DND-41 (cell line): ENCODE measurements at regions not wholly inside any gene's neighbourhood (a gene's known extent, or its start where the extent isn't known, plus 50 kb on each side); places are given as distances from the start of the nearest gene placed in this dataset.

ENCODE experiments used
- ATAC-seq: fragments of 200-7000 bp; cut with Tn5 transposase; 3 replicates; pipeline ENCODE4 v1.9.1; 2021; ENCODE audit warnings: low read depth; ENCODE audit not compliant: insufficient read depth
- DNase-seq: peaks from one replicate; pipeline ENCODE4 v3.0.0-alpha.2; 2020
- H2AFZ ChIP-seq: 2 replicates; pipeline ENCODE4 v1.6.0; 2012; ENCODE audit warnings: low read depth, low read length
- H3K27ac ChIP-seq: 2 replicates; pipeline ENCODE4 v1.5.1; 2012; ENCODE audit warnings: low read length, inconsistent platforms
- H3K27me3 ChIP-seq: fragments of 200-600 bp; sonication (generic); 2 replicates; pipeline ENCODE4 v1.6.0; 2012; ENCODE audit warnings: low read length, mild to moderate bottlenecking, inconsistent platforms; ENCODE audit not compliant: insufficient read depth, poor library complexity
- H3K36me3 ChIP-seq: 2 replicates; pipeline ENCODE4 v1.5.1; 2012; ENCODE audit warnings: low read length, inconsistent platforms; ENCODE audit not compliant: insufficient read depth
- H3K4me1 ChIP-seq: 2 replicates; pipeline ENCODE4 v1.5.1; 2012; ENCODE audit warnings: mild to moderate bottlenecking, low read length; ENCODE audit not compliant: insufficient read depth
- H3K4me2 ChIP-seq: 2 replicates; pipeline ENCODE4 v1.6.0; 2012; ENCODE audit warnings: mild to moderate bottlenecking, moderate library complexity, low read length, inconsistent platforms; ENCODE audit not compliant: insufficient read depth
- H3K4me3 ChIP-seq, 2 experiments: fragments of 200-600 bp in 1 of 2; shearing (Covaris generic) in 1 of 2; 2 replicates each; pipeline ENCODE4 v1.5.1; 2012 to 2016; ENCODE audit warnings: inconsistent platforms in 2 of 2, low read length in 2 of 2, mild to moderate bottlenecking in 2 of 2, low read depth in 1 of 2, moderate library complexity in 1 of 2
- H3K79me2 ChIP-seq: 2 replicates; pipeline ENCODE4 v1.6.0; 2012; ENCODE audit warnings: low read length, inconsistent platforms; ENCODE audit not compliant: insufficient read depth
- H3K9ac ChIP-seq: 2 replicates; pipeline ENCODE4 v1.6.0; 2012; ENCODE audit warnings: low read depth, mild to moderate bottlenecking, inconsistent platforms, low read length, moderate library complexity
- H3K9me3 ChIP-seq: 2 replicates; pipeline ENCODE4 v1.5.1; 2012; ENCODE audit warnings: low read length, moderate library complexity, mild to moderate bottlenecking, inconsistent platforms; ENCODE audit not compliant: insufficient read depth, severe bottlenecking
- H4K20me1 ChIP-seq: 2 replicates; pipeline ENCODE4 v1.6.0; 2012; ENCODE audit warnings: low read length; ENCODE audit not compliant: insufficient read depth
- EZH2 ChIP-seq: IDR thresholded peaks from 3 replicates; pipeline ENCODE4 v1.6.1; 2012; ENCODE audit warnings: borderline replicate concordance, low read depth, mild to moderate bottlenecking, moderate library complexity, low read length, inconsistent platforms; ENCODE audit not compliant: severe bottlenecking
- TF ChIP-seq, protein P1 (sequence below): IDR thresholded peaks from 2 replicates; pipeline ENCODE4 v1.5.1; 2012; ENCODE audit warnings: borderline replicate concordance, low read length, moderate library complexity, mild to moderate bottlenecking; ENCODE audit not compliant: poor library complexity, severe bottlenecking; ENCODE audit errors: extremely low read depth

DNA sequence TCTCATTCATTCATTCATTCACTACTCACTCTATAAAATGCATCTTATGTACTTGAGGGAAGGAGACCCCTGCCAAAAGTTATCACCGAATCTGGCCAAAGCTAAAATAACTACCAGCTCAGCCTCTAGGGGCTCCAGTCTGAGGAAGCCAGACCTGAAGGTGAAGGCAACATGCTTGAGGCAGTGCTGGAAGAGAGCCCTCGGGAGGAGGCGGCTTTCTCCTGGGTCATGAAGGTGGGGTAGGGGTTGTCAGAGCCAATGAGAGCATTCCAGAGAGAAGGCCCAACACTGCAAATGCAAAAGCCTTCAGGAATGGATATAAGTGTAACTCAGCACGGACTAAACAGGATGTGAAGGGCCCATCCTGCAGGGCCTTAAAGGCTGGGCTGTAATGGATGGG, 62.4 kb downstream of the GSC start:
- ATAC-seq: no peak
- Histone ChIP-seq H3K4me2 (no peak overlapping the region), H3K27me3 (no peaks in the 10 kb centered on the region), H4K20me1 (no peaks in the 10 kb centered on the region), H3K9ac (no peak overlapping the region), H2AFZ (no peak overlapping the region), H3K36me3 (no peaks in the 10 kb centered on the region), H3K4me1 (no peaks in the 10 kb centered on the region), H3K79me2 (no peaks in the 10 kb centered on the region), H3K4me3 (no peak overlapping the region), H3K27ac (no peak overlapping the region), H3K9me3 (no peaks in the 10 kb centered on the region)
- TF ChIP-seq EZH2: no peak
- TF ChIP-seq, protein P1, sequence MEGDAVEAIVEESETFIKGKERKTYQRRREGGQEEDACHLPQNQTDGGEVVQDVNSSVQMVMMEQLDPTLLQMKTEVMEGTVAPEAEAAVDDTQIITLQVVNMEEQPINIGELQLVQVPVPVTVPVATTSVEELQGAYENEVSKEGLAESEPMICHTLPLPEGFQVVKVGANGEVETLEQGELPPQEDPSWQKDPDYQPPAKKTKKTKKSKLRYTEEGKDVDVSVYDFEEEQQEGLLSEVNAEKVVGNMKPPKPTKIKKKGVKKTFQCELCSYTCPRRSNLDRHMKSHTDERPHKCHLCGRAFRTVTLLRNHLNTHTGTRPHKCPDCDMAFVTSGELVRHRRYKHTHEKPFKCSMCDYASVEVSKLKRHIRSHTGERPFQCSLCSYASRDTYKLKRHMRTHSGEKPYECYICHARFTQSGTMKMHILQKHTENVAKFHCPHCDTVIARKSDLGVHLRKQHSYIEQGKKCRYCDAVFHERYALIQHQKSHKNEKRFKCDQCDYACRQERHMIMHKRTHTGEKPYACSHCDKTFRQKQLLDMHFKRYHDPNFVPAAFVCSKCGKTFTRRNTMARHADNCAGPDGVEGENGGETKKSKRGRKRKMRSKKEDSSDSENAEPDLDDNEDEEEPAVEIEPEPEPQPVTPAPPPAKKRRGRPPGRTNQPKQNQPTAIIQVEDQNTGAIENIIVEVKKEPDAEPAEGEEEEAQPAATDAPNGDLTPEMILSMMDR: no peak
- no peak for DNase-seq

DNA sequence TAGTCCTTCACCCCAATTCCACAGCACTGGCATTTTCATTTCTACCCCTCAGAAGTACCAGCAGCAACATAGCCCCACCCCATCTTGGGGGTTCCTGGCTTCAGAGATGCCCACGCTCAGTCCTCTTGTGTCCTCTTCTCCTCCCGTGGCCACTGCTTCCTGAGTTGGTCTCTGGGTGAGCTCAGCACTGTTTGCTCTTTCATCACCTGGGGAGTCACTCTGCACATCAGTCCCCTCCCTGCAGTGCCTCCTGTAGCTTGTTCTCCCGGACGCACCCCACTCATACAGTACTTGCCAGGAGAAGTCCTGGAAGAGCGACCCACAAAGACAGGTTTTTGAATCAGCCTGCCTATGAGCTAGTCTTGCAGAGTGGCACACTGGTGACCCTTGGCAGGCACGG, 63.8 kb downstream of the GSC start:
- H3K27me3 ChIP-seq: no peaks in the 10 kb centered on the region
- H3K4me1 ChIP-seq: no peaks in the 10 kb centered on the region
- DNase-seq (no peak), ATAC-seq (no peak)
- H3K4me3 ChIP-seq: no peak overlapping the region
- no peak overlapping the region for H2AFZ ChIP-seq
- H3K4me2 ChIP-seq: no peak overlapping the region
- H3K9ac ChIP-seq: no peak overlapping the region
- TF ChIP-seq, protein P1: no peak
- no peak overlapping the region for H3K27ac ChIP-seq
- no peaks in the 10 kb centered on the region for H3K36me3 ChIP-seq
- no peaks in the 10 kb centered on the region for H3K79me2 ChIP-seq
- no peaks in the 10 kb centered on the region for H4K20me1 ChIP-seq
- no peaks in the 10 kb centered on the region for H3K9me3 ChIP-seq

DNA sequence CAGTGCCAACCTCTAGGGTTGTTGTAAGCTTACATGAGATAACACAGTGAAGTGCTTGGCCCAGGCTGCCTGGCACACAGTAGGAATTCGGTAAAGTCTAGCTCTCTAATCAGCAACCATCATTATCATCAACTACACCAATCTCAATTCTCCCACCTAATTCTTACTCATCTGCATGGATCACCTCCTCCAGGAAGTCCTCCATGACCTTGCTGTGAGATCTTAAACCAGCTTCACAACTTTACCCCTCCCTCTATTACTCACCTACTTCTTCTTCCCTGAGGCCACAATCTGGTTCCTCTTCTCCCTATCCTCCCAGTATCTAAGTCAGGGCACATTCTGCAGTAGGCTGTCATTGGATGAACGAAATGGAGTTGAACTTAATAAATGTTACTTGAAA, 67.3 kb downstream of the GSC start:
- DNase-seq (no peak), ATAC-seq (no peak)
- no peak for TF ChIP-seq EZH2
- TF ChIP-seq, protein P1: no peak
- H3K4me2 ChIP-seq: no peak overlapping the region
- no peaks in the 10 kb centered on the region for H3K4me1 ChIP-seq
- no peaks in the 10 kb centered on the region for H3K36me3 ChIP-seq
- H4K20me1 ChIP-seq: no peaks in the 10 kb centered on the region
- H3K79me2 ChIP-seq: no peaks in the 10 kb centered on the region
- no peak overlapping the region for H3K4me3 ChIP-seq
- no peak overlapping the region for H3K27ac ChIP-seq
- H3K9ac ChIP-seq: no peak overlapping the region
- H2AFZ ChIP-seq: no peak overlapping the region
- H3K9me3 ChIP-seq: no peaks in the 10 kb centered on the region
- no peaks in the 10 kb centered on the region for H3K27me3 ChIP-seq

DNA sequence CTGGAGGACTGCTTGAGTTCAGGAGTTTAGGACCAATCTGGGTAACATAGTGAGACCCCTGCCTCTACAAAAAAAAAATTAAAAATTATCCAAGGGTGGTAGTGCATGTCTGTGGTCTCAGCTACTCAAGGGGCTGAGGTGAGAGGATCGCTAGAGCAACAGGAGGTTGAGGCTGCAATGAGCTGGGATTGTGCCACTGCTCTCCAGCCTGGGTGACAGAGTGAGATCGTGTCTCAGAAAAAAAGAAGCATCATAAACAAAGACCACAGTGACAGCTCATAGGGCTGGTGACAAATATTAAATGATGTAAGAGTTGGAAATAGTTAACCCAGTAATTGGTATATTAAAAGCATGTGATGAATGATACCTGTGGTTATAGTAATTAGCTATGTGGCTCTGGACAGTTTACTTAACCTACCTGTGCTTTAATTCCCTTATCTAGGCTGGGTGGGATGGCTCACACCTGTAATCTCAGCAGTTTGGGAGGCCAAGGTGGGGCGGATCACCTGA, 68.0 kb downstream of the GSC start:
- no peaks in the 10 kb centered on the region for H3K27me3 ChIP-seq
- H3K4me3 ChIP-seq: no peak overlapping the region
- no peaks in the 10 kb centered on the region for H3K4me1 ChIP-seq
- H3K9me3 ChIP-seq: no peaks in the 10 kb centered on the region
- H3K79me2 ChIP-seq: no peaks in the 10 kb centered on the region
- no peak overlapping the region for H3K27ac ChIP-seq
- no peak overlapping the region for H3K4me2 ChIP-seq
- no peak overlapping the region for H2AFZ ChIP-seq
- DNase-seq (no peak), ATAC-seq (no peak)
- TF ChIP-seq EZH2: no peak
- TF ChIP-seq, protein P1: no peak
- no peaks in the 10 kb centered on the region for H3K36me3 ChIP-seq
- no peak overlapping the region for H3K9ac ChIP-seq
- no peaks in the 10 kb centered on the region for H4K20me1 ChIP-seq
